ENCODE measurements at regions not wholly inside any gene's neighbourhood (a gene's known extent, or its start where the extent isn't known, plus 50 kb on each side); places are given as distances from the start of the nearest gene placed in this dataset.

DNA sequence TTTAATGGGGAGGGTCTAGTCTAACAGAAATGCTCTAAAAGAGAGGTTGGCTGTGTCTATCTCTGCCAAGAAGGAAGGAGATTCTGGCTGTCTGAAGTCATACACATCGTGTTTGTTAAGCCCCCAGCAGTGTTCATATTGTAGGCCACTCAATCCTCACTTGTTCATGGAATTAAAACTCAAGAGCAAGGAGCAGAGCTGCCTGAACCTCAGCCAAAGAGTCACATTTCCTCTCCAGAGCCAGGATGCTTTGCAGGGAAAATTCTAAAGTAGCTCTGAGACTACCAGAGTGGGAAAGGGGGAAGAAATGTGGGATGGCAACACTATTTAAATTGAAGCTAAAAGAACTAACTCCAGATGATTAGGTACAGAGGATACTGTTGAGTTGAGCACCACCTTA, 190.7 kb upstream of the CXCR4 start:
- no peaks in the 10 kb centered on the region for H3K9me3 ChIP-seq (ENCODE audit: control insufficient read depth, low read length)
- no peaks in the 10 kb centered on the region for H3K27me3 ChIP-seq (ENCODE audit: control insufficient read depth, insufficient read depth, low read length)
- H3K4me1 ChIP-seq (ENCODE audit: control insufficient read depth, insufficient read depth, low read length), result no peaks in the 10 kb centered on the region
- no peak overlapping the region for H3K4me3 ChIP-seq (ENCODE audit: low read length)
- no peak overlapping the region for H3K9ac ChIP-seq (ENCODE audit: low read length)
- H3K36me3 ChIP-seq (ENCODE audit: control insufficient read depth, insufficient read depth, low read length), result no peaks in the 10 kb centered on the region

DNA sequence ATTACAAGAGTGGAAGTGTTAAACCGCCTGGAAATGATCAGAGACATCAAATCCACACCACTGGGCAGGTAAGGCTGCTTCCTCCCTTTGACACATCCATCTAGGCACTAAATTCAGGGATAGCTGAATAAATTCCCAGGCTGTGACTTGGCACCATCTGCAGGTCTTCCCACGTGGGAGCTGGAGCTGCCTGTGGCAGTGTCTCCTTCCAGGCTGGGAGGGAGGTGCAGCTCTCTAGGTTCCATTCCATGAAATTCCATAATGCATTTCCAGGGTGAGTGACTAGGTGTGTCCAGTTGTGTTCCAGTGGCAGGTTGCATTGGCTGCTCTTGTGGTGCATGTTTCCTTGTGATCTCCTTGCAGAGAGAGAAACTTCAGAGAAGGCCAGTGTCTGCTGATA, 188.9 kb upstream of the CXCR4 start:
- Histone ChIP-seq H3K9ac (ENCODE audit: low read length) (no peak overlapping the region), H3K4me3 (ENCODE audit: low read length) (no peak overlapping the region), H3K4me1 (ENCODE audit: control insufficient read depth, insufficient read depth, low read length) (no peaks in the 10 kb centered on the region), H3K9me3 (ENCODE audit: control insufficient read depth, low read length) (no peaks in the 10 kb centered on the region), H3K27me3 (ENCODE audit: control insufficient read depth, insufficient read depth, low read length) (no peaks in the 10 kb centered on the region), H3K36me3 (ENCODE audit: control insufficient read depth, insufficient read depth, low read length) (no peaks in the 10 kb centered on the region)

GRCh38 chr2:136305517-136306192, 187.7 kb upstream of the CXCR4 start:
- no peak overlapping the region for H3K4me3 ChIP-seq (ENCODE audit: low read length)
- no peak overlapping the region for H3K9ac ChIP-seq (ENCODE audit: low read length)
- no peaks in the 10 kb centered on the region for H3K36me3 ChIP-seq (ENCODE audit: control insufficient read depth, insufficient read depth, low read length)
- no peaks in the 10 kb centered on the region for H3K9me3 ChIP-seq (ENCODE audit: control insufficient read depth, low read length)
- H3K27me3 ChIP-seq (ENCODE audit: control insufficient read depth, insufficient read depth, low read length), result no peaks in the 10 kb centered on the region
- no peaks in the 10 kb centered on the region for H3K4me1 ChIP-seq (ENCODE audit: control insufficient read depth, insufficient read depth, low read length)

- Histone ChIP-seq H3K36me3 (ENCODE audit: control insufficient read depth, insufficient read depth, low read length) (no peaks in the 10 kb centered on the region), H3K9me3 (ENCODE audit: control insufficient read depth, low read length) (no peaks in the 10 kb centered on the region), H3K4me1 (ENCODE audit: control insufficient read depth, insufficient read depth, low read length) (no peaks in the 10 kb centered on the region), H3K9ac (ENCODE audit: low read length) (no peak overlapping the region), H3K4me3 (ENCODE audit: low read length) (no peak overlapping the region), H3K27me3 (ENCODE audit: control insufficient read depth, insufficient read depth, low read length) (no peaks in the 10 kb centered on the region)
These were observed 183.1 kb upstream of the CXCR4 start for GRCh38 chr2:136301006-136301405.

GRCh38 chr2:136298631-136299030, 180.7 kb upstream of the CXCR4 start:
- Histone ChIP-seq H3K4me3 (ENCODE audit: low read length) (no peak overlapping the region), H3K36me3 (ENCODE audit: control insufficient read depth, insufficient read depth, low read length) (no peaks in the 10 kb centered on the region), H3K27me3 (ENCODE audit: control insufficient read depth, insufficient read depth, low read length) (no peaks in the 10 kb centered on the region)

DNA sequence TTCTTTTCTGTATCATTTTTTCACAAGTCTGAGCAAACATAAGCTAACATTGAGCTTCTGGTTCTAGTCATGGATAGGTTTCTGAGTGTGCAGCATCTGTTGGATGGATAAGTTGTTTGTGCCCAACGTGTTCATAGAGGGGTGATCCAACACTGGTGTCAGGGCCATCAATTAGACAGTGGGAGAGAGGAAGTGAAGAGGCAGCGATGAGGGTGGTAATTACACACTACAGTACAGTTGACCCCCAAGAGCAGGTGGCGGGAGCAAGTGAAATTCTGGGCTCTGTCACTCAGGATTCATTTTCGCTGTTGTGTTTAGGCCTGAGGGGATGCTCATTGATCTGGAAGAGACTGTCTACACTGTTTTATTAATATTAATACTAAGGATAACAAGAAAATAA, 180.0 kb upstream of the CXCR4 start:
- Histone ChIP-seq H3K27me3 (ENCODE audit: control insufficient read depth, insufficient read depth, low read length) (no peaks in the 10 kb centered on the region), H3K36me3 (ENCODE audit: control insufficient read depth, insufficient read depth, low read length) (no peaks in the 10 kb centered on the region), H3K4me3 (ENCODE audit: low read length) (no peak overlapping the region), H3K9me3 (ENCODE audit: control insufficient read depth, low read length) (no peaks in the 10 kb centered on the region), H3K9ac (ENCODE audit: low read length) (no peak overlapping the region), H3K4me1 (ENCODE audit: control insufficient read depth, insufficient read depth, low read length) (no peaks in the 10 kb centered on the region)

More at GRCh38 chr2:136298631-136299030, 180.7 kb upstream of the CXCR4 start:
- no peaks in the 10 kb centered on the region for H3K4me1 ChIP-seq (ENCODE audit: control insufficient read depth, insufficient read depth, low read length)
- H3K9me3 ChIP-seq (ENCODE audit: control insufficient read depth, low read length), result no peaks in the 10 kb centered on the region
- H3K9ac ChIP-seq (ENCODE audit: low read length), result no peak overlapping the region

DNA sequence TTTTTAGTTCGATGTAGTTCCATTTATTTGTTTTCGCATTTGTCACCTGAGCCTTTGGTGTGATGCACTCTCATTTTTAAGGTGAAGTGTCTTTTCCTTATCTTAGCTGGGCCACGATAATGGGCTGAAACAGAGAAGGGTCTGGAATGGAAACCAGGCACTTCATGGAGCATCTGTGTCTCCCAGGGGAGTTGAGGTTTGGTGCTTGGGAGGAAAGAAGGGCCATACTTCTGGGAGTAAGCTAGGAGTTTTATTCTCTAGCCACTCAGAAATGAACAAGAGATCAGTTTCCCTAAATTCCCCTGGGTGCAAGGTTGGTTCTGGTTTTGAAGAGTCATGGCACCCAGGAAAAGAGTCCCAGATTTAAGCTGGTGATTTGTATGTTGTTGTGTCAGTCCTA, 179.4 kb upstream of the CXCR4 start:
- Histone ChIP-seq H3K9ac (ENCODE audit: low read length) (no peak overlapping the region), H3K9me3 (ENCODE audit: control insufficient read depth, low read length) (no peaks in the 10 kb centered on the region)

DNA sequence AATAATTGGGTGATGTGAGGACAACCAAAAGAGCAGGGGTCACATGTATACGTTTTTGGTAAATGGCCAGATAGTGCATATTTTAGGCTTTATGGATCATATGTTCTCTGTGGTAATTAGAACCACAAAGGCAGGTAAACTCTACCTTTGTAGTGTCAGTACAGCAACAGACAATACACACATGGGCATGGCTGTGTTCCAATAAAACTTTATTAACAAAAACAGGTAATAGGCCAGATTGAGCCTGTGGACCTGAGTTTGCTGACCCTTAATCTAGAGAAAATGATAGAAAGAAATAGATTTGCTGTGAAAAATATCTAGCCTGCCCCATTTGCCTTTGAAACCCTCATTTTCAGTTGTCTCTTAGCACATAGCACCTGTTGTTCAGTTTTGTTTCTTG, 177.2 kb upstream of the CXCR4 start:
- Histone ChIP-seq H3K9ac (ENCODE audit: low read length) (no peak overlapping the region), H3K4me3 (ENCODE audit: low read length) (no peak overlapping the region), H3K27me3 (ENCODE audit: control insufficient read depth, insufficient read depth, low read length) (no peaks in the 10 kb centered on the region), H3K9me3 (ENCODE audit: control insufficient read depth, low read length) (no peaks in the 10 kb centered on the region), H3K4me1 (ENCODE audit: control insufficient read depth, insufficient read depth, low read length) (no peaks in the 10 kb centered on the region), H3K36me3 (ENCODE audit: control insufficient read depth, insufficient read depth, low read length) (no peaks in the 10 kb centered on the region)

More for the DNA sequence above, 179.4 kb upstream of the CXCR4 start:
- Histone ChIP-seq H3K27me3 (ENCODE audit: control insufficient read depth, insufficient read depth, low read length) (no peaks in the 10 kb centered on the region), H3K4me1 (ENCODE audit: control insufficient read depth, insufficient read depth, low read length) (no peaks in the 10 kb centered on the region), H3K36me3 (ENCODE audit: control insufficient read depth, insufficient read depth, low read length) (no peaks in the 10 kb centered on the region), H3K4me3 (ENCODE audit: low read length) (no peak overlapping the region)

- Histone ChIP-seq H3K9me3 (ENCODE audit: control insufficient read depth, low read length) (no peaks in the 10 kb centered on the region), H3K27me3 (ENCODE audit: control insufficient read depth, insufficient read depth, low read length) (no peaks in the 10 kb centered on the region), H3K4me3 (ENCODE audit: low read length) (no peak overlapping the region), H3K36me3 (ENCODE audit: control insufficient read depth, insufficient read depth, low read length) (no peaks in the 10 kb centered on the region), H3K9ac (ENCODE audit: low read length) (no peak overlapping the region), H3K4me1 (ENCODE audit: control insufficient read depth, insufficient read depth, low read length) (no peaks in the 10 kb centered on the region)
These were observed 173.9 kb upstream of the CXCR4 start for GRCh38 chr2:136291871-136292270.

GRCh38 chr2:136290326-136290725, 172.4 kb upstream of the CXCR4 start:
- H3K27me3 ChIP-seq (ENCODE audit: control insufficient read depth, insufficient read depth, low read length), result no peaks in the 10 kb centered on the region
- no peaks in the 10 kb centered on the region for H3K36me3 ChIP-seq (ENCODE audit: control insufficient read depth, insufficient read depth, low read length)
- H3K4me3 ChIP-seq (ENCODE audit: low read length), result no peak overlapping the region
- H3K9ac ChIP-seq (ENCODE audit: low read length), result no peak overlapping the region
- H3K9me3 ChIP-seq (ENCODE audit: control insufficient read depth, low read length), result no peaks in the 10 kb centered on the region
- H3K4me1 ChIP-seq (ENCODE audit: control insufficient read depth, insufficient read depth, low read length), result no peaks in the 10 kb centered on the region

- no peaks in the 10 kb centered on the region for H3K9me3 ChIP-seq (ENCODE audit: control insufficient read depth, low read length)
- no peak overlapping the region for H3K4me3 ChIP-seq (ENCODE audit: low read length)
- H3K36me3 ChIP-seq (ENCODE audit: control insufficient read depth, insufficient read depth, low read length), result no peaks in the 10 kb centered on the region
- no peaks in the 10 kb centered on the region for H3K27me3 ChIP-seq (ENCODE audit: control insufficient read depth, insufficient read depth, low read length)
- H3K4me1 ChIP-seq (ENCODE audit: control insufficient read depth, insufficient read depth, low read length), result no peaks in the 10 kb centered on the region
- H3K9ac ChIP-seq (ENCODE audit: low read length), result no peak overlapping the region
These were observed 170.3 kb upstream of the CXCR4 start for GRCh38 chr2:136288249-136288648.

GRCh38 chr2:136286423-136286822, 168.5 kb upstream of the CXCR4 start:
- H3K9me3 ChIP-seq (ENCODE audit: control insufficient read depth, low read length), result no peaks in the 10 kb centered on the region
- no peaks in the 10 kb centered on the region for H3K36me3 ChIP-seq (ENCODE audit: control insufficient read depth, insufficient read depth, low read length)

More at GRCh38 chr2:136286423-136286822, 168.5 kb upstream of the CXCR4 start:
- no peak overlapping the region for H3K9ac ChIP-seq (ENCODE audit: low read length)
- no peaks in the 10 kb centered on the region for H3K27me3 ChIP-seq (ENCODE audit: control insufficient read depth, insufficient read depth, low read length)
- H3K4me3 ChIP-seq (ENCODE audit: low read length), result no peak overlapping the region
- no peaks in the 10 kb centered on the region for H3K4me1 ChIP-seq (ENCODE audit: control insufficient read depth, insufficient read depth, low read length)
